Smooth muscle cell (in vitro differentiated cells): ENCODE measurements at regions not wholly inside any gene's neighbourhood (a gene's known extent, or its start where the extent isn't known, plus 50 kb on each side); places are given as distances from the start of the nearest gene placed in this dataset.

Source experiments
- DNase-seq: peaks from one replicate; lab custom pipeline; 2025; ENCODE audit not compliant: unreplicated experiment; lab: John Stamatoyannopoulos, UW
- H2AFZ ChIP-seq: fragments of 200-600 bp; sonication (generic); 2 replicates; pipeline ENCODE4 v1.6.0; 2016; ENCODE audit warnings: antibody characterized with exemption, low read depth, mild to moderate bottlenecking
- H3F3A ChIP-seq: fragments of 200-600 bp; sonication (generic); 2 replicates; pipeline ENCODE4 v1.6.0; 2017; ENCODE audit warnings: antibody characterized with exemption, low read depth
- H3K27ac ChIP-seq: fragments of 200-600 bp; sonication (generic); 2 replicates; pipeline ENCODE4 v1.5.1; 2016; ENCODE audit warnings: low read depth, mild to moderate bottlenecking
- H3K27me3 ChIP-seq: fragments of 200-600 bp; sonication (generic); 2 replicates; pipeline ENCODE4 v1.6.1; 2016; ENCODE audit warnings: low read depth, mild to moderate bottlenecking
- H3K36me3 ChIP-seq: fragments of 200-600 bp; sonication (generic); 2 replicates; pipeline ENCODE4 v1.5.1; 2016; ENCODE audit warnings: low read depth
- H3K4me1 ChIP-seq: fragments of 200-600 bp; sonication (generic); 2 replicates; pipeline ENCODE4 v1.5.1; 2016; ENCODE audit warnings: low read depth
- H3K4me2 ChIP-seq: fragments of 200-600 bp; sonication (generic); 2 replicates; pipeline ENCODE4 v1.6.0; 2016; ENCODE audit warnings: mild to moderate bottlenecking
- H3K4me3 ChIP-seq: fragments of 200-600 bp; sonication (generic); 2 replicates; pipeline ENCODE4 v1.5.1; 2016; ENCODE audit warnings: mild to moderate bottlenecking
- H3K79me2 ChIP-seq: fragments of 200-600 bp; sonication (generic); 2 replicates; pipeline ENCODE4 v1.6.0; 2016; ENCODE audit warnings: low read depth, mild to moderate bottlenecking
- H3K9ac ChIP-seq: fragments of 200-600 bp; sonication (generic); 2 replicates; pipeline ENCODE4 v1.6.0; 2016; ENCODE audit warnings: low read depth
- H3K9me3 ChIP-seq: fragments of 200-600 bp; sonication (generic); replicated peaks from 2 replicates; pipeline ENCODE4 v1.5.1; 2016; ENCODE audit warnings: low read depth
- H4K20me1 ChIP-seq: fragments of 200-600 bp; sonication (generic); 2 replicates; pipeline ENCODE4 v1.6.0; 2016; ENCODE audit warnings: low read depth
- WGBS: methylation state at CpG from one replicate; pipeline ENCODE4 v1.1.7; 2016; ENCODE audit warnings: low lambda C conversion rate; 5-methylcytosine and 5-hydroxymethylcytosine counted together
- TF ChIP-seq, protein P1 (sequence below): fragments of 200-600 bp; sonication (generic); IDR thresholded peaks from 2 replicates; pipeline ENCODE4 v1.5.1; 2017; ENCODE audit warnings: borderline replicate concordance, mild to moderate bottlenecking, antibody characterized with exemption; ENCODE audit not compliant: insufficient read depth, poor library complexity, severe bottlenecking

DNA sequence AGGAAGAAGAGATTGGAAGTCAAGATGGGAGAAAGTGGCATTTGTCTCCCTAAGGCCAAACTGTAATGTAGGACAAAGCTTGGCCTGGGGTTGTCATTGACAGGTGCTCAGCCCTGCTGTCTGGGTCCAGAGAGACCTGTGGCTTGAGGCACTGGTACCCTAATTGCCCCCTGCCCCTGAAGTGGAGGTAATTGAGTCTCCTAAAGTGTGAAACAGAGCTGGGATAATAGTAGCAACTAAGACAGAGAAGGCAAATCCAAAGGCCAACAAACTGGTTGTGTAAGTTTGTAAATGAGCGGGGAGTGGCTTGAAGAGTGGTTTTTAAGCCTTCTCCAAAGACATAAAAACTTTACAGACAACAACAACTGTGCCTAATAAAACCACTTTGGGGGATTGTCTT, 264.2 kb upstream of the ROPN1 start:
- H3K9me3 ChIP-seq, result no peaks in the 10 kb centered on the region
- H3K27ac ChIP-seq, result peak overlapping the region; percentile 92
- H3F3A ChIP-seq, result peaks cover 20% of the 10 kb centered on the region
- no peak for DNase-seq
- H3K79me2 ChIP-seq, result no peaks in the 10 kb centered on the region
- TF ChIP-seq, protein P1, sequence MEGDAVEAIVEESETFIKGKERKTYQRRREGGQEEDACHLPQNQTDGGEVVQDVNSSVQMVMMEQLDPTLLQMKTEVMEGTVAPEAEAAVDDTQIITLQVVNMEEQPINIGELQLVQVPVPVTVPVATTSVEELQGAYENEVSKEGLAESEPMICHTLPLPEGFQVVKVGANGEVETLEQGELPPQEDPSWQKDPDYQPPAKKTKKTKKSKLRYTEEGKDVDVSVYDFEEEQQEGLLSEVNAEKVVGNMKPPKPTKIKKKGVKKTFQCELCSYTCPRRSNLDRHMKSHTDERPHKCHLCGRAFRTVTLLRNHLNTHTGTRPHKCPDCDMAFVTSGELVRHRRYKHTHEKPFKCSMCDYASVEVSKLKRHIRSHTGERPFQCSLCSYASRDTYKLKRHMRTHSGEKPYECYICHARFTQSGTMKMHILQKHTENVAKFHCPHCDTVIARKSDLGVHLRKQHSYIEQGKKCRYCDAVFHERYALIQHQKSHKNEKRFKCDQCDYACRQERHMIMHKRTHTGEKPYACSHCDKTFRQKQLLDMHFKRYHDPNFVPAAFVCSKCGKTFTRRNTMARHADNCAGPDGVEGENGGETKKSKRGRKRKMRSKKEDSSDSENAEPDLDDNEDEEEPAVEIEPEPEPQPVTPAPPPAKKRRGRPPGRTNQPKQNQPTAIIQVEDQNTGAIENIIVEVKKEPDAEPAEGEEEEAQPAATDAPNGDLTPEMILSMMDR, result no peak
- H4K20me1 ChIP-seq, result no peaks in the 10 kb centered on the region
- H3K9ac ChIP-seq, result no peak overlapping the region
- H3K4me1 ChIP-seq, result peaks cover 33% of the 10 kb centered on the region
- H3K27me3 ChIP-seq, result no peaks in the 10 kb centered on the region
- H2AFZ ChIP-seq, result no peak overlapping the region
- H3K4me3 ChIP-seq, result no peak overlapping the region
- peak overlapping the region; percentile 71 for H3K4me2 ChIP-seq
- no peaks in the 10 kb centered on the region for H3K36me3 ChIP-seq
- 74% methylated on average over 1 of the region's 1 CpG for WGBS

DNA sequence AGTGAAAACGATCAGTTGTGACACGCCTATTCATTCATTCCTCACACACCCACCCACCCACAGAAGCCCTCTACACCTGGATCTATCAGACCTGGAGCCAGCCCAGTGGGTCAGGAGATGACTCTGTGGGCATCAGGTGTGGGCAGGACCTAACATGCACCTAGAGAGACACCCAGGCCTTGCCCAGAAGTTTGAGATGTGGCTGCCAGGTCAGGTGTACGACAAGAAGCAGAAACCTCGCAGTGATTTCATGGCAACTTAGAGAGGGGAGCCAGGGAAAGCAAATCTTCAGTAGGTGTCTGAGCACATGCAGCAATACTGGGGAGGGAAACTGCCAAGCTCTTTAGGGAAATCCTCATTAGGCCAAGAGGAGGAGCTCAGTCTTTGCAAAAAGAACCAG, 264.7 kb upstream of the ROPN1 start:
- Histone ChIP-seq H3K27ac (peak overlapping the region; percentile 92), H3K36me3 (no peaks in the 10 kb centered on the region), H3K4me2 (peak overlapping the region; percentile 71), H3K4me3 (no peak overlapping the region), H3K9me3 (no peaks in the 10 kb centered on the region), H3K9ac (no peak overlapping the region), H4K20me1 (no peaks in the 10 kb centered on the region), H3K4me1 (peaks cover 37% of the 10 kb centered on the region), H3K27me3 (no peaks in the 10 kb centered on the region), H2AFZ (no peak overlapping the region), H3F3A (peaks cover 20% of the 10 kb centered on the region), H3K79me2 (no peaks in the 10 kb centered on the region)
- no peak for DNase-seq
- WGBS, result 72% methylated on average over 4 of the region's 4 CpGs
- TF ChIP-seq, protein P1, result no peak

DNA sequence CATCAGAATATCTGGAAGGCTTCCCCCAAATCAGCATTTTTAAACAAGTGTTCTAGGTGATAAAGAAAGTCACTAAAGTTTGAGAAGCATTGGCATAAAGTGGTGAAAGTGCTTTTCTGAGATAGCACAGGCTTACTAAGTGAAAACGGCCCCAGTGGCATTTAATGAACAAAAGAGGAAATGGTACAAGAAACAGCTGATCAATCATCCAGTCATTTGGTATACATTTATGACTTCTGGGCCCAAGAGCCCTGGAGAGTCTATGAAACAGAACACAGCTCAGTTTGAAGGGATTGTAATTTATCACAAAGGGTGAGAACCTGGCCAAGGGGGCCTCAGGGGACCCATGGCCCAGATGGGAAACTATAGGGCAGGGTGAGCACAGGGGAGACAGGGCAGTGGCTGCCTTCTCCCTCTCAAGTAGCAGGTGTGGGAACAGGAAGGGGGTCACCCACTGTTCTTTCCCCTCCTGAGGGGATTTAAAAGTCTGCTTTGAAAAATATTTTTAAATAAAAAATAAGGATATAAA, 265.5 kb upstream of the ROPN1 start:
- Histone ChIP-seq H3K9ac (peak overlapping the region; percentile 76), H2AFZ (no peak overlapping the region), H3K27ac (peak overlapping the region; percentile 92), H3K4me3 (no peak overlapping the region), H3K4me2 (peak overlapping the region; percentile 71), H4K20me1 (no peaks in the 10 kb centered on the region), H3K4me1 (peaks cover 40% of the 10 kb centered on the region), H3K79me2 (no peaks in the 10 kb centered on the region), H3F3A (peaks cover 21% of the 10 kb centered on the region), H3K36me3 (no peaks in the 10 kb centered on the region), H3K27me3 (no peaks in the 10 kb centered on the region), H3K9me3 (no peaks in the 10 kb centered on the region)
- no peak for DNase-seq
- WGBS, result 0% methylated on average over 1 of the region's 1 CpG
- TF ChIP-seq, protein P1, result no peak

GRCh38 chr3:124258057-124258500, 266.2 kb upstream of the ROPN1 start:
- H3K27ac ChIP-seq, result peak overlapping the region; percentile 92
- H3K36me3 ChIP-seq, result no peaks in the 10 kb centered on the region
- H4K20me1 ChIP-seq, result no peaks in the 10 kb centered on the region
- WGBS, result 5% methylated on average over 3 of the region's 3 CpGs
- DNase-seq, result no peak
- peak overlapping the region; percentile 71 for H3K4me2 ChIP-seq
- no peak overlapping the region for H2AFZ ChIP-seq
- H3K79me2 ChIP-seq, result no peaks in the 10 kb centered on the region
- no peak overlapping the region for H3K4me3 ChIP-seq
- TF ChIP-seq, protein P1, result no peak
- H3K9ac ChIP-seq, result peak overlapping the region; percentile 76
- peaks cover 24% of the 10 kb centered on the region for H3F3A ChIP-seq
- H3K4me1 ChIP-seq, result peaks cover 47% of the 10 kb centered on the region
- no peaks in the 10 kb centered on the region for H3K27me3 ChIP-seq
- no peaks in the 10 kb centered on the region for H3K9me3 ChIP-seq
